SH-SY5Y (cell line): ENCODE measurements at regions not wholly inside any gene's neighbourhood (a gene's known extent, or its start where the extent isn't known, plus 50 kb on each side); places are given as distances from the start of the nearest gene placed in this dataset.

ENCODE experiments used
- GATA2 ChIP-seq: IDR thresholded peaks from 2 replicates; pipeline ENCODE4 v1.6.1; 2011; ENCODE audit warnings: mild to moderate bottlenecking, low read depth, low read length
- GATA3 ChIP-seq: IDR thresholded peaks from 2 replicates; pipeline ENCODE4 v1.6.1; 2011; ENCODE audit warnings: low read depth, mild to moderate bottlenecking, low read length, moderate library complexity

GRCh38 chr10:124319926-124320391 lies 98.8 kb downstream of the OAT start:
- no peak for TF ChIP-seq GATA2
- TF ChIP-seq GATA3 = no peak
